ENCODE measurements at regions not wholly inside any gene's neighbourhood (a gene's known extent, or its start where the extent isn't known, plus 50 kb on each side); places are given as distances from the start of the nearest gene placed in this dataset.

GRCh38 chr2:234288974-234289455 lies 207.9 kb downstream of the ARL4C start:
- CTCF ChIA-PET: no interaction called here
- H3K27ac Mint-ChIP-seq (ENCODE audit: unreplicated experiment): no peak overlapping the region
- no peaks in the 10 kb centered on the region for H3K27me3 Mint-ChIP-seq (ENCODE audit: unreplicated experiment)

GRCh38 chr2:234287650-234288049 lies 209.2 kb downstream of the ARL4C start:
- Mint-ChIP-seq H3K36me3 (ENCODE audit: insufficient read depth, unreplicated experiment) (no peaks in the 10 kb centered on the region), H3K4me1 (ENCODE audit: low read depth, unreplicated experiment) (peaks cover 24% of the 10 kb centered on the region), H3K9me3 (ENCODE audit: low read depth, unreplicated experiment) (peaks cover 2% of the 10 kb centered on the region), H3K27me3 (ENCODE audit: unreplicated experiment) (peaks cover 4% of the 10 kb centered on the region), H3K4me3 (ENCODE audit: low read depth, unreplicated experiment) (no peak overlapping the region), H3K27ac (ENCODE audit: unreplicated experiment) (no peak overlapping the region)
- no peak for DNase-seq
- no peak for TF ChIP-seq CTCF (IDR thresholded peaks at IDR 0.05; ENCODE audit: unreplicated experiment)
- BruUV-seq (replicated peaks): no TSS peak
- CTCF ChIA-PET: interaction anchor here (0.9 kb wide), 1 partner anchor 185 kb away, joined by 3 read pairs; no protein-coding TSS in a partner anchor
- intact Hi-C loops (cut with micrococcal nuclease; ENCODE audit: unreplicated experiment): no loop called here

More at GRCh38 chr2:234288974-234289455, 207.9 kb downstream of the ARL4C start:
- Mint-ChIP-seq H3K4me3 (ENCODE audit: low read depth, unreplicated experiment) (no peak overlapping the region), H3K4me1 (ENCODE audit: low read depth, unreplicated experiment) (peaks cover 24% of the 10 kb centered on the region), H3K9me3 (ENCODE audit: low read depth, unreplicated experiment) (no peaks in the 10 kb centered on the region), H3K36me3 (ENCODE audit: insufficient read depth, unreplicated experiment) (no peaks in the 10 kb centered on the region)
- TF ChIP-seq CTCF (IDR thresholded peaks at IDR 0.05; ENCODE audit: unreplicated experiment): peak; percentile 79
- peak; percentile 70 for DNase-seq
- intact Hi-C loops (cut with micrococcal nuclease; ENCODE audit: unreplicated experiment): no loop called here
- no TSS peak for BruUV-seq (replicated peaks)

- TF ChIP-seq CTCF (IDR thresholded peaks at IDR 0.05; ENCODE audit: unreplicated experiment): no peak
- intact Hi-C loops (cut with micrococcal nuclease; ENCODE audit: unreplicated experiment): no loop called here
These were observed 209.9 kb downstream of the ARL4C start for GRCh38 chr2:234286956-234287355.

GRCh38 chr2:234286118-234286598 lies 210.7 kb downstream of the ARL4C start:
- H3K27me3 Mint-ChIP-seq (ENCODE audit: unreplicated experiment): peaks cover 8% of the 10 kb centered on the region
- H3K4me1 Mint-ChIP-seq (ENCODE audit: low read depth, unreplicated experiment): peaks cover 10% of the 10 kb centered on the region
- H3K36me3 Mint-ChIP-seq (ENCODE audit: insufficient read depth, unreplicated experiment): no peaks in the 10 kb centered on the region
- no peak for TF ChIP-seq CTCF (IDR thresholded peaks at IDR 0.05; ENCODE audit: unreplicated experiment)
- CTCF ChIA-PET: interaction anchor here (1.0 kb wide), 1 partner anchor 15 kb away, joined by 3 read pairs; no protein-coding TSS in a partner anchor
- DNase-seq: no peak
- no peak overlapping the region for H3K27ac Mint-ChIP-seq (ENCODE audit: unreplicated experiment)
- intact Hi-C loops (cut with micrococcal nuclease; ENCODE audit: unreplicated experiment): no loop called here
- H3K4me3 Mint-ChIP-seq (ENCODE audit: low read depth, unreplicated experiment): no peak overlapping the region
- peaks cover 4% of the 10 kb centered on the region for H3K9me3 Mint-ChIP-seq (ENCODE audit: low read depth, unreplicated experiment)
- no TSS peak for BruUV-seq (replicated peaks)

More at GRCh38 chr2:234286956-234287355, 209.9 kb downstream of the ARL4C start:
- no peak overlapping the region for H3K27ac Mint-ChIP-seq (ENCODE audit: unreplicated experiment)
- peaks cover 17% of the 10 kb centered on the region for H3K4me1 Mint-ChIP-seq (ENCODE audit: low read depth, unreplicated experiment)
- peaks cover 8% of the 10 kb centered on the region for H3K27me3 Mint-ChIP-seq (ENCODE audit: unreplicated experiment)
- DNase-seq: no peak
- H3K4me3 Mint-ChIP-seq (ENCODE audit: low read depth, unreplicated experiment): no peak overlapping the region
- H3K9me3 Mint-ChIP-seq (ENCODE audit: low read depth, unreplicated experiment): peaks cover 4% of the 10 kb centered on the region
- no peaks in the 10 kb centered on the region for H3K36me3 Mint-ChIP-seq (ENCODE audit: insufficient read depth, unreplicated experiment)
- BruUV-seq (replicated peaks): no TSS peak
- CTCF ChIA-PET: interaction anchor here (0.9 kb wide), 1 partner anchor 185 kb away, joined by 3 read pairs; no protein-coding TSS in a partner anchor

Data from Calu3 (cell line).